Activated effector memory CD4-positive, alpha-beta T cell treated with anti-CD3 and anti-CD28 coated beads, Interleukin-2, amount 50 U/mL, for 16 hours (primary cell): ENCODE measurements at regions not wholly inside any gene's neighbourhood (a gene's known extent, or its start where the extent isn't known, plus 50 kb on each side); places are given as distances from the start of the nearest gene placed in this dataset.
"Not testable (repeated sequence)": the region's sequence is repeated elsewhere in the genome, so short reads cannot be mapped to it uniquely, and the experiment has no call there.

Source experiments
- DNase-seq: peaks from one replicate; pipeline ENCODE4 v3.0.0-alpha.2; 2020

DNA sequence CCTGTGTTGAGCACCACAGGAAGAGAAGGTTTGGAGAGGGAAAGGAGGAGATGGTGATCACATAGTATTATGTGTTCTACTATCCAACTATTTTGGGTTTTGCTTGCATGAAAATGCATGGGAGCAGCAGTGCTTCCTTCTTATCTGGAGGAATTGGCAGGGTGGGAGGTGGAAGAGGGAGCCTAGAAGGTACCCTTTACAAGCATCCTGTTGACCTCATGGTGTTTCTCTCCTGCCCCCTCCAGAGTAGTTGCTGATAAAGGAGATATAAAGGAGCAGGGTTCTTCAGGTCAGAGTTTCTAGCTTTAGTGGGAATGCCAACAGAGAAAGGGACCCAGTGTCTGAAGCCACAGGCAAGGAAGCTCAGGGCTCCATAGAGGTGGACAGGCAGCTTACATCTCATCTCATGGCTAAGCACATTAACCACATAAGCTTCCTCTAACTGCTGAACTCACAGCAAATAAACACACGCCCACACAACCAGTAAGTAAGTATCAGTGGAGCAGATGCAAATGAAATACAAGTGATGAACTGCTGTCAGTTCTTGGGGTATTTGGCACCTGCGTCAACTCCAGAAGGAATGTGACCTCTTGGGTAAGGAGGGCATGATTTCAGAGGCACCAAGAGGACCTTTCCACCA lies 174.2 kb upstream of the SLC38A2 start:
- DNase-seq, result no peak

DNA sequence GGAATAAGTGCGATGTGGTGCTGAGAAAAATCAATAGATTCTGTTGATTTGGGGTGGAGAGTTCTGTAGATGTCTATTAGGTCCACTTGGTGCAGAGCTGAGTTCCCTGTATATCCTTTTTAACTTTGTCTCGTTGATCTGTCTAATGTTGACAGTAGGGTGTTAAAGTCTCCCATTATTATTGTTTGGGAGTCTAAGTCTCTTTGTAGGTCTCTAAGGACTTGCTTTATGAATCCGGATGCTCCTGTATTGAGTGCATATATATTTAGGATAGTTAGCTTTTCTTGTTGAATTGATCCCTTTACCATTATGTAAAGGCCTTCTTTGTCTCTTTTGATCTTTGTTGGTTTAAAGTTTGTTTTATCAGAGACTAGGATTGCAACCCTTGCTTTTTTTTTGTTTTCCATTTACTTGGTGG lies 170.8 kb upstream of the SLC38A2 start:
- DNase-seq, result not testable (repeated sequence)

DNA sequence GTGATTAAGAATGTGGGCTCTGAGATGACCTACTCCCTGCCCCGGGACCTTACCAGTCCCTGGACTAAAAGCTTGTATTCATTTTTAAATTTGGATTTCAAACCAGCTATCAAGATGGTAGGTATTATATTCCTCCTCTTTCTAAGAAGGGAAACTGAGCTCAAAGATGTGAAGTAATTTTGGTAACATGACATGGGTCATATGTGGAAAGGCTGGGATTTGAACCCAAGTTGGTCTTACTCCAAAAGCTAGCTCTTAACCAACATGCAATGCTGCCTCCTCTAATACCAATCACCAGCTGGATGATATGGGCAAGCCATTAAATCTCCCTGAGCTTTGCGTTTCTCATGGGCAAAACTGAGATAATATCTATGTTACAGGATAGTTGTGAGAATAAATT lies 166.4 kb upstream of the SLC38A2 start:
- no peak for DNase-seq

GRCh38 chr12:46537387-46537955 lies 164.9 kb upstream of the SLC38A2 start:
- no peak for DNase-seq

DNA sequence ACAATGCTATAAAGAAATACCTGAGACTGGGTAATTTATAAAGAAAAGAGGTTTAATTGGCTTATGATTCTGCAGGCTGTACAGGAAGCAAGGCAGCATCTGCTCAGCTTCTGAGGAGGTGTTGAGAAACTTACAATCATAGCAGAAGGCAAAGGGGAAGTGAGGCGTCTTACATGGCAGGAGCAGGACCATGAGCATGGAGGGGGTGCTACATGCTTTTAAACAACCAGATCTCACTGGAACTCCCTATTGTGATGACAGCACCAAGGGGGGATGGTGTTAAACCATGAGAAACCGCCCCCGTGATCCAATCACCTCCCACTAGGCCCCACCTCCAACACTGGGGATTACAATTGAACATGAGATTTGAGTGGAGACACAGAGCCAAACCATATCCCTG lies 163.7 kb upstream of the SLC38A2 start:
- DNase-seq, result not testable (repeated sequence)

DNA sequence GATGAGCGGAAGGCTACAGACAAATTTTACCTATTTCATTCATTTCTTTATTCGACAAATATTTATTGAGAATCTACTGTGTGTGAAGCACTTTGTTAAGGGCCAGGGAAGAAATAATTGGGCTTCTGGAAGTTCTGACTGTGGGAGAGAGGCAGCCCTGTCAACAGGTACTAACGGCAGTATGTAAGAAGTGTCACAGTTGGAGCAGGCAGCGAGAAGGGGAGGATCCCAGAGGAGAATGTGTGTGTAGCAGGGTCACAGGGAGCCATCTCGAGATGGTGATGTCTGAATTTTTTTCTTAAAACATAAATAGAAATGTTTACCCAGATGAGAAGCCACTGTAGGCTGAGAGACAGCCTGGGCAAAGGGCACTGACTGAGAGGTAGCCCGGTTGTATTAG lies 163.3 kb upstream of the SLC38A2 start:
- DNase-seq, result no peak

DNA sequence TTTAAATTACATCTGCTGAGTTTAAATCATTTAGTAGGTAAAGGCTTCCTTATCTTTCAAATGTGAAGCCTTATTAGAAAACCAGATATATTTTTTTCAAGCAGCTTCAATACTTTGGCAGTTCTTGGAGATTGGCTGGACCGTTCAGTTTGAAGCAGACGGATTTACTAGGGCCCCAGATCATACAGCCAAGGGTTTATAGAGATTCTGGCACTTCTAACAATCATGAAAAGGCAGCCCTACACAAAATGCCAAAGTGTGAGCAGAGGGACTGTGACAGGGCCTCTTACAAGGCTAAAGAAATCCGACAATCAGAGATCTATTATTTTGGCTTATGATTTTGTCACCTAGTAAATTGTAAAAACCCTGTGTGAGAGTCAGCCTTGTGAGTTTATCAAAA lies 162.8 kb upstream of the SLC38A2 start:
- DNase-seq, result no peak

- DNase-seq, result no peak
Observed at GRCh38 chr12:46534327-46534840, 161.8 kb upstream of the SLC38A2 start.

- no peak for DNase-seq
Observed at GRCh38 chr12:46533723-46534122, 161.2 kb upstream of the SLC38A2 start.

- no peak for DNase-seq
Observed at GRCh38 chr12:46531804-46532203, 159.2 kb upstream of the SLC38A2 start.

DNA sequence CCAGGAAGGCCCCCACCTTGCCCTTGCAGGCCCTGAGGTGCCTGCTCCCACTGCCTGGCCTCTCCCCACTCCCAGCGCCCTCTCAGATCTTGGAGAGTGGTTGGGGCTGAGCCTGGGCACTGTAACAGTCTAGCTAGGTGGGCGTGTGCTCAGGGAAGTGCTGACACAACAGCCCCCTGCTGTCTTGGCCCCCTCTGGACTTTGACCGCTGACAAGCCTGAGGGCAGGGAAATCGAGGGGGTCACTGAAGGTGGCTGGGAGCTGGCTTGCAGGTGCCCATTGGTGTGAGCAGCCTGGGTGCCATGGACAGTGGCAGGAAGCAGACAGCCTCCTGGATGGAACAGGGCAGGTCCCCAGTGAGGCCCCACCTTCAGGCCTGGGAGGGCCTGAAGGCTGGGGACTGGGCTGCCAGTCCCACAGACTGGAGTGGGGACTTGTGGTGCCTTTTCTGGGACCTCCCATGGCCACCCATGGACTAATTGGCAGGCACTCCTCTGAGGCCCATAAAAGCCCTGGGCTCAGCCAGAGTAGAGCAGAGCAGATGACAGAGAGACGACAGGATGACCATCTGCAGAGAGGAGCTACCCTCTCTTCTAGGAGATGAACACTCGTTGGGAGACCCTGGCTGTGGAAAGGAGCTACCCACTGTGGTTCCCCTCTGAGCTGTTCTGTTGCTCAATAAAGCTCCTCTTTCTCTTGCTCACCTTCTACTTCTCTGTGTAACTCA lies 158.6 kb upstream of the SLC38A2 start:
- no peak for DNase-seq

GRCh38 chr12:46530373-46531056 lies 157.9 kb upstream of the SLC38A2 start:
- DNase-seq, result no peak

DNA sequence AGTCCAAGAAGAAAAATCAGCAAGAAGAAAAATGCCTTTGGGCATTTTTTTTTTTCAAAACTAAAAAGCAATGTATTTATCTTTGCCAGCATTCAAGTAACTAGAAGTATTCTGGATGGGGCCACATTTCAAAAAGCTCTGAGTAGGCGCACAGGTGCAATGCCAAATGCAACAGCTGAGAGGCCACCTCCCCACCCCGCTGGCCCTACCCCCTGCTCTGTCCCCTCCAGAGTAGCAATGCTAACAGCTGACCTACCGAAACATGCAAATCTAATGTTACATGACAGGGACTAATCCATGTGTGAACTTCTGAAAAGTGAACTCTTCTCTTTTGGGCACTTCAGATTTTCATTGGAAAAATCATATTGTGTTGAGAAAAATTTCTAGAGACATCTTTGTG lies 153.7 kb upstream of the SLC38A2 start:
- DNase-seq, result no peak

- DNase-seq, result no peak
Observed at GRCh38 chr12:46524778-46525177, 152.2 kb upstream of the SLC38A2 start.

GRCh38 chr12:46523863-46524770 lies 151.5 kb upstream of the SLC38A2 start:
- peak; percentile 66 for DNase-seq

GRCh38 chr12:46523446-46523845 lies 150.9 kb upstream of the SLC38A2 start:
- DNase-seq, result no peak

DNA sequence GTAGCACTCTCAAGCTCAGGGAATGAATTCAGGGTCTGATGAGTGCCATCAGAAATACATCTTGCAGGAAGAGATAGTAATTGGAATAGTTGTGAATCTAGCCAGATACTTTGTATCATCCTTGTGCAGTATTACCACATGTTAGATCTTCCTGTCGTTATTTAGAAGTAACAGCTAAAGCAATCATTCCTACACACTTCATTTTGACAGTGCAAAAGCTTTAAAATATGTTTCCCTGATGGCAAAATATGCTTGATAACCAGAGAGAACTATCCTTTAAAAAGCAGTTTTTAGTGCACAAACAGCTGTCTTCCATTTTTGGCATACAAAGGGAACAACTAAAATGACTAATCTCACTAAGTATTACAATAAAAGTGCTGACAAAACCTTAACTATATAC lies 149.5 kb upstream of the SLC38A2 start:
- DNase-seq, result no peak

DNA sequence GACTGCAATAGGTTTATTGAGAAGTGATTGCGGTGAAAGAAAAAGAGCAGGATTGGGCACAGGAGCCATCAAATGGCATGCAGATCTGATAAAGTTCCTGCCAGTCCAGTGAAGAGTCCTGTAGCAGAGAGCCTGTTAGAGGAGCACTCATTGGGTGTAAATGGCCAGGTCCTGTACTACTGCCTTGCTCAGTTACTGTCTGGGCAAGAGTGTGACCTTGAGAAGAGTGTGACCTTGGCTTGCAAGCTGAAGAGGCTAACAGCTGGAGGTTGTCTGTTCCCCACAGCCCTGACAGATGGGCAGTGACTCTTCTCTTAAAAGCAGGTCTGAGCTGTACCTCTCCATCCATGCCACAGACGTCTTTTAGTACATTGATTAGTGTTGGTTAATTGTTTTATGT lies 148.6 kb upstream of the SLC38A2 start:
- DNase-seq, result no peak

DNA sequence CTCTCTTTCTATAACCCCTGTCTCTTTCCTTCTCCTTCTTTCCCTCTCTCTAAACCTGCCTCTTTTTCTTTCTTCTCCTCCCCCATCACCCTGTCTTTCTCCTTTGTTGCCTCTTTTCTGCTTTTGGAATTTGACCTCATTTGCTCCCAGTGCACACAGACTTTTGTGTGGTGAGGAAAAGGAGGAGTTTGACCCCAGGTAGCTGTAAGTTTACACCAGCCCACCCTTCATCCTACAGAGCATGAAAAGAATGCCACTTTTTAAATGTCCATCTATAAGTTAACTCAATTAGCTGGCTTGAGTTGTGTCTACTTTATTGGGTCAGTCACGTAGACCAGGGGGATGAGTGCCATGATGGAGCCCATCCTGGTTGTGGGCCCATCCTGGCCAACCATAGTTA lies 146.8 kb upstream of the SLC38A2 start:
- no peak for DNase-seq

- no peak for DNase-seq
Observed at GRCh38 chr12:46518729-46519128, 146.2 kb upstream of the SLC38A2 start.

GRCh38 chr12:46518169-46518568 lies 145.6 kb upstream of the SLC38A2 start:
- DNase-seq, result no peak

DNA sequence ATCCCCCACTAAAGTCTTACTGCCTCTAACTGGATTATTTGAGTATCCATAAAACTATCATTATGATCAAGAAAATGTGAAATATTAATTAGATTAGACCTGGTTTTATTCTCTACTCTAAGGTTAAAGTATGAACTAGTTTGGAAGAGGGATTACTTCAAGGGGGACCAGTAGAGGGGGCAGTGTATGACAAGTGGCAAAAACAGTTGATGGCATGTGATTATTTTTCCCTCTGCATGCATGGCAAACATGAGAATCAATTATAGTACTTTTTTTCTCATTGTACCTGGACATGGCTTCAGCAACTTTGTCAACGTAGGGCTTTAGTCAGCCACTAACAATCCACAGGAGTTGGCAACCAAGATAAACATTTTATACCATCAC lies 145.0 kb upstream of the SLC38A2 start:
- no peak for DNase-seq
